ENCODE measurements at regions not wholly inside any gene's neighbourhood (a gene's known extent, or its start where the extent isn't known, plus 50 kb on each side); places are given as distances from the start of the nearest gene placed in this dataset.

- TF ChIP-seq ZNF174 (tag by site-specific recombination; IDR thresholded peaks at IDR 0.05) (no peak), HIC1 (tag by site-specific recombination; IDR thresholded peaks at IDR 0.05) (no peak), TCF7L2 (IDR thresholded peaks at IDR 0.05; ENCODE audit: borderline replicate concordance, low read depth, low read length) (no peak), ZNF596 (tag by site-specific recombination; IDR thresholded peaks at IDR 0.05) (no peak), BCL11A (tag by site-specific recombination; IDR thresholded peaks at IDR 0.05; ENCODE audit: low read depth) (no peak), ZBTB1 (tag by site-specific recombination; IDR thresholded peaks at IDR 0.05) (no peak), ZNF274 (IDR thresholded peaks at IDR 0.05; ENCODE audit: low read length) (no peak), ZNF274 (tag by site-specific recombination; IDR thresholded peaks at IDR 0.05; ENCODE audit: borderline replicate concordance) (no peak), ZNF530 (tag by site-specific recombination; IDR thresholded peaks at IDR 0.05; ENCODE audit: low read depth) (no peak), KLF1 (tag by site-specific recombination; IDR thresholded peaks at IDR 0.05) (no peak), ZNF558 (tag by site-specific recombination; IDR thresholded peaks at IDR 0.05) (no peak), ZNF426 (tag by site-specific recombination; IDR thresholded peaks at IDR 0.05) (no peak), ZSCAN23 (tag by site-specific recombination; IDR thresholded peaks at IDR 0.05) (no peak), ZNF843 (tag by site-specific recombination; IDR thresholded peaks at IDR 0.05) (no peak), ZBTB20 (tag by site-specific recombination; IDR thresholded peaks at IDR 0.05) (no peak), GFI1B (tag by site-specific recombination; IDR thresholded peaks at IDR 0.05) (no peak)
- H3K36me3 ChIP-seq (ENCODE audit: control insufficient read depth in 2 of 2, insufficient read depth in 1 of 2, low read length in 2 of 2), result no peaks in the 10 kb centered on the region
- no peaks in the 10 kb centered on the region for H3K9me3 ChIP-seq (ENCODE audit: control insufficient read depth, insufficient read depth, low read depth, low read length)
- H3K4me3 ChIP-seq (ENCODE audit: low read depth, low read length), result no peak overlapping the region
- ChIA-PET CTCF (no interaction called here), POLR2A (no interaction called here)
- no peaks in the 10 kb centered on the region for H3K4me1 ChIP-seq (ENCODE audit: control insufficient read depth, insufficient read depth, low read length)
- no peak overlapping the region for H3K27ac ChIP-seq (ENCODE audit: extremely low read depth, low read depth, low read length)
Observed at GRCh38 chr18:55158570-55158969, 199.3 kb upstream of the CCDC68 start.

- no peak for TF ChIP-seq HOXC10 (CRISPR knock-in tag; IDR thresholded peaks at IDR 0.05)
- no peak for TF ChIP-seq ZNF2 (tag by site-specific recombination; IDR thresholded peaks at IDR 0.05)
- TF ChIP-seq YY2 (tag by site-specific recombination; IDR thresholded peaks at IDR 0.05), result no peak
- TF ChIP-seq ZNF76 (tag by site-specific recombination; IDR thresholded peaks at IDR 0.05; ENCODE audit: borderline replicate concordance, low read depth), result no peak
- TF ChIP-seq ZNF707 (tag by site-specific recombination; IDR thresholded peaks at IDR 0.05), result no peak
- TF ChIP-seq PATZ1 (tag by site-specific recombination; IDR thresholded peaks at IDR 0.05), result no peak
- no peak for TF ChIP-seq ZNF26 (tag by site-specific recombination; IDR thresholded peaks at IDR 0.05)
- no peak for TF ChIP-seq SCRT2 (tag by site-specific recombination; IDR thresholded peaks at IDR 0.05)
- no peak for TF ChIP-seq ZNF596 (tag by site-specific recombination; IDR thresholded peaks at IDR 0.05)
- no peak for TF ChIP-seq TCF7L2 (IDR thresholded peaks at IDR 0.05; ENCODE audit: borderline replicate concordance, low read depth, low read length)
- TF ChIP-seq ZNF677 (tag by site-specific recombination; IDR thresholded peaks at IDR 0.05), result no peak
- TF ChIP-seq PRDM1 (tag by site-specific recombination; IDR thresholded peaks at IDR 0.05), result no peak
- POLR2A ChIA-PET, result no interaction called here
- CTCF ChIA-PET, result no interaction called here
Observed at GRCh38 chr18:55153346-55153745, 194.1 kb upstream of the CCDC68 start.

More at GRCh38 chr18:55153346-55153745, 194.1 kb upstream of the CCDC68 start:
- H3K36me3 ChIP-seq (ENCODE audit: control insufficient read depth in 2 of 2, insufficient read depth in 1 of 2, low read length in 2 of 2), result no peaks in the 10 kb centered on the region
- H3K4me1 ChIP-seq (ENCODE audit: control insufficient read depth, insufficient read depth, low read length), result no peaks in the 10 kb centered on the region
- no peak overlapping the region for H3K4me3 ChIP-seq (ENCODE audit: low read depth, low read length)
- no peaks in the 10 kb centered on the region for H3K9me3 ChIP-seq (ENCODE audit: control insufficient read depth, insufficient read depth, low read depth, low read length)
- no peak overlapping the region for H3K27ac ChIP-seq (ENCODE audit: extremely low read depth, low read depth, low read length)

Measured in HEK293 (cell line).